HCT116 (cell line): ENCODE measurements at regions not wholly inside any gene's neighbourhood (a gene's known extent, or its start where the extent isn't known, plus 50 kb on each side); places are given as distances from the start of the nearest gene placed in this dataset.

ENCODE experiments used
- ATAC-seq: fragments of 200-7000 bp; cut with Tn5 transposase; 2 replicates; pipeline ENCODE4 v1.9.1; 2020; ENCODE audit warnings: mild to moderate bottlenecking, moderate library complexity
- BruUV-seq: library from RNA; stranded (reverse); fragments of 400-500 nt; replicated peaks from 2 replicates; lab custom pipeline; 2021; lab: Mats Ljungman, UMichigan
- CTCF ChIA-PET: fragments of 300-600 bp; sonication (Branson Sonifier 250); formaldehyde crosslinking; loops from one replicate; lab custom pipeline; 2021; ENCODE audit warnings: antibody characterized with exemption; lab: Charles Lee
- POLR2A ChIA-PET: fragments of 300-600, 350-600 bp; sonication (Branson Sonifier 250); formaldehyde crosslinking; loops from one replicate; lab custom pipeline; 2021; ENCODE audit warnings: antibody characterized with exemption; lab: Charles Lee
- RAD21 ChIA-PET, 2 experiments: fragments of 300-600 bp; sonication (Branson Sonifier 250); formaldehyde crosslinking; loops; one replicate each; lab custom pipeline; 2023; ENCODE audit warnings: low total read pairs in 2 of 2; ENCODE audit not compliant: uncharacterized antibody in 2 of 2, unreplicated experiment in 2 of 2, low non-redundant PET in 1 of 2; lab: Charles Lee
- DNase-seq: peaks from one replicate; pipeline ENCODE4 v3.0.0-alpha.2; 2010; ENCODE audit warnings: low read depth, low spot score
- H2AFZ ChIP-seq: fragments of 200-600 bp; shearing (Covaris generic), sonication (generic); 2 replicates; pipeline ENCODE4 v1.6.1; 2017; ENCODE audit warnings: low read depth, mixed run types, mixed read lengths, antibody characterized with exemption, low read length; ENCODE audit not compliant: poor library complexity, severe bottlenecking
- H3K27ac ChIP-seq: 2 replicates; pipeline ENCODE4 v1.5.1; 2012; ENCODE audit warnings: low read depth, low read length
- H3K27me3 ChIP-seq: fragments of 200-600 bp; sonication (generic); 2 replicates; pipeline ENCODE4 v1.6.1; 2016; ENCODE audit warnings: mixed run types, low read length, mixed read lengths; ENCODE audit not compliant: insufficient read depth
- H3K36me3 ChIP-seq, 2 experiments: fragments of 200-500 bp in 1 of 2; fragments of 200-600 bp in 1 of 2; sonication (Bioruptor generic) in 1 of 2; sonication (generic) in 1 of 2; 2 replicates each; pipeline versions ENCODE4 v1.5.1 to v1.6.1; 2014 to 2016; ENCODE audit warnings: low read length in 2 of 2, inconsistent platforms in 1 of 2, mixed read lengths in 1 of 2, mixed run types in 1 of 2; ENCODE audit not compliant: insufficient read depth in 2 of 2, control insufficient read depth in 1 of 2
- H3K4me1 ChIP-seq, 2 experiments: fragments of 200-600 bp in 1 of 2; sonication (generic) in 1 of 2; 2 replicates each; pipeline versions ENCODE4 v1.5.1 to v1.6.1; 2012 to 2017; ENCODE audit warnings: low read length in 2 of 2, inconsistent platforms in 1 of 2, mild to moderate bottlenecking in 1 of 2, mixed read lengths in 1 of 2, mixed run types in 1 of 2, moderate library complexity in 1 of 2; ENCODE audit not compliant: insufficient read depth in 2 of 2, control insufficient read depth in 1 of 2
- H3K4me2 ChIP-seq: fragments of 200-600 bp; sonication (generic); 2 replicates; pipeline ENCODE4 v1.6.1; 2017; ENCODE audit warnings: mixed run types, low read length, mixed read lengths
- H3K4me3 ChIP-seq, 2 experiments: fragments of 200-600 bp in 1 of 2; sonication (generic) in 1 of 2; replicated peaks in 1 of 2; 2 replicates each; pipeline ENCODE4 v1.5.1; 2011 to 2016; ENCODE audit warnings: low read length in 2 of 2, control low read depth in 1 of 2, low read depth in 1 of 2, mild to moderate bottlenecking in 1 of 2, mixed read lengths in 1 of 2, mixed run types in 1 of 2
- H3K79me2 ChIP-seq: fragments of 200-600 bp; sonication (generic); 2 replicates; pipeline ENCODE4 v1.6.1; 2017; ENCODE audit warnings: mild to moderate bottlenecking, mixed run types, low read length, moderate library complexity, mixed read lengths; ENCODE audit not compliant: insufficient read depth
- H3K9ac ChIP-seq: fragments of 200-600 bp; sonication (generic); 2 replicates; pipeline ENCODE4 v1.6.1; 2016; ENCODE audit warnings: low read length, mixed read lengths
- H3K9me2 ChIP-seq: fragments of 200-600 bp; sonication (generic), shearing (Covaris generic); 2 replicates; pipeline ENCODE4 v1.6.1; 2017; ENCODE audit warnings: mixed run types, mild to moderate bottlenecking, moderate library complexity; ENCODE audit not compliant: insufficient read depth
- H3K9me3 ChIP-seq, 2 experiments: fragments of 200-500 bp in 1 of 2; fragments of 200-600 bp in 1 of 2; sonication (Bioruptor generic) in 1 of 2; sonication (generic) in 1 of 2; 2 replicates each; pipeline ENCODE4 v1.6.1; 2014 to 2017; ENCODE audit warnings: low read length in 2 of 2, mixed read lengths in 2 of 2, inconsistent platforms in 1 of 2, low read depth in 1 of 2, mild to moderate bottlenecking in 1 of 2, mixed run types in 1 of 2, moderate library complexity in 1 of 2; ENCODE audit not compliant: control insufficient read depth in 1 of 2, insufficient read depth in 1 of 2
- H4K20me1 ChIP-seq: fragments of 200-600 bp; sonication (generic), shearing (Covaris generic); 2 replicates; pipeline ENCODE4 v1.6.1; 2017; ENCODE audit warnings: mixed run types, mild to moderate bottlenecking, moderate library complexity; ENCODE audit not compliant: insufficient read depth
- CBX3 ChIP-seq: IDR thresholded peaks from 2 replicates; pipeline ENCODE4 v1.6.1; 2012; ENCODE audit warnings: low read depth
- CEBPB ChIP-seq: IDR thresholded peaks from 2 replicates; pipeline ENCODE4 v1.6.1; 2012; ENCODE audit warnings: low read depth
- JUND ChIP-seq: IDR thresholded peaks from 2 replicates; pipeline ENCODE4 v1.6.1; 2012
- RAD21 ChIP-seq: IDR thresholded peaks from 2 replicates; pipeline ENCODE4 v1.6.1; 2012; ENCODE audit warnings: low read depth, mild to moderate bottlenecking
- SP1 ChIP-seq: IDR thresholded peaks from 2 replicates; pipeline ENCODE4 v1.6.1; 2012; ENCODE audit warnings: low read depth
- SRF ChIP-seq: IDR thresholded peaks from 2 replicates; pipeline ENCODE4 v1.6.1; 2012; ENCODE audit warnings: low read depth
- TCF7L2 ChIP-seq: IDR thresholded peaks from 2 replicates; pipeline ENCODE4 v1.7.0; 2011; ENCODE audit warnings: borderline replicate concordance, inconsistent platforms; ENCODE audit not compliant: insufficient read depth, insufficient read length; ENCODE audit errors: extremely low read depth
- YY1 ChIP-seq: IDR thresholded peaks from 2 replicates; pipeline ENCODE4 v1.6.1; 2011; ENCODE audit warnings: low read length, low read depth, moderate library complexity, mild to moderate bottlenecking; ENCODE audit not compliant: insufficient replicate concordance; ENCODE audit errors: extremely low read depth
- ZNF274 ChIP-seq: fragments of 200-500 bp; sonication (Bioruptor generic); IDR thresholded peaks from 2 replicates; pipeline ENCODE4 v1.6.1; 2014; ENCODE audit warnings: mild to moderate bottlenecking, low read depth, low read length, inconsistent platforms
- intact Hi-C: fragments of 100-400 bp; cut with micrococcal nuclease; formaldehyde crosslinking; loops from 2 replicates; pipeline ENCODE4 v1.10.0; 2022
- TF ChIP-seq, protein P1 (sequence below): IDR thresholded peaks from 2 replicates; pipeline ENCODE4 v1.6.1; 2011; ENCODE audit warnings: mild to moderate bottlenecking, low read length, moderate library complexity; ENCODE audit not compliant: insufficient replicate concordance; ENCODE audit errors: extremely low read depth
- TF ChIP-seq, protein P2 (sequence below): IDR thresholded peaks from 2 replicates; pipeline ENCODE4 v1.6.1; 2012
- TF ChIP-seq, protein P3 (sequence below): IDR thresholded peaks from 2 replicates; pipeline ENCODE4 v1.6.1; 2012; ENCODE audit warnings: low read depth

DNA sequence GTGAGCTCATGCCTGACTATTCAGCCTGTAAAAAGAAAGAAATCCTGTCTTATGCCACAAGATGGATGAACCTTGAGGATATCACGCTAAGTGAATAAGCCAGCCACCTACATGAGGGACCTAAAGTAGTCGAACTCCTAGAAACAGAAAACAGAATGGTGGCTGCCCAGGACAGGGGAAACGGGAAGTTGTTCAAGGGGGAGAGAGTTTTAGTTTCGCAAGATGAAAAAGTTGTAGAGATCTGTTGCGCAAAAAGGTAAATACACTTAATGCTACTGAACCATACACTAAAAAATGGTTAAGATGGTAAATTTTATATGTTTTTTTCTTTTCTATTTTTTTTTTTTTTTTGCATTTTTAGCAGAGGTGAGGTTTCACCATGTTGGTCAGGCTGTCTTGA, 74.1 kb upstream of the RALY start:
- no TSS peak for BruUV-seq
- POLR2A ChIA-PET: interaction anchor here (1.7 kb wide), 1 partner anchor 74 kb away, joined by 4 read pairs; the partner anchor contains the start of gene RALY
- Histone ChIP-seq H3K36me3 (no peaks in the 10 kb centered on the region), H3K27me3 (no peaks in the 10 kb centered on the region), H4K20me1 (no peaks in the 10 kb centered on the region), H3K9ac (no peak overlapping the region)
- TF ChIP-seq YY1 (no peak), SRF (no peak), CEBPB (no peak), ZNF274 (no peak), JUND (no peak), CBX3 (no peak), TCF7L2 (no peak), RAD21 (no peak), SP1 (no peak)
- TF ChIP-seq, protein P1, sequence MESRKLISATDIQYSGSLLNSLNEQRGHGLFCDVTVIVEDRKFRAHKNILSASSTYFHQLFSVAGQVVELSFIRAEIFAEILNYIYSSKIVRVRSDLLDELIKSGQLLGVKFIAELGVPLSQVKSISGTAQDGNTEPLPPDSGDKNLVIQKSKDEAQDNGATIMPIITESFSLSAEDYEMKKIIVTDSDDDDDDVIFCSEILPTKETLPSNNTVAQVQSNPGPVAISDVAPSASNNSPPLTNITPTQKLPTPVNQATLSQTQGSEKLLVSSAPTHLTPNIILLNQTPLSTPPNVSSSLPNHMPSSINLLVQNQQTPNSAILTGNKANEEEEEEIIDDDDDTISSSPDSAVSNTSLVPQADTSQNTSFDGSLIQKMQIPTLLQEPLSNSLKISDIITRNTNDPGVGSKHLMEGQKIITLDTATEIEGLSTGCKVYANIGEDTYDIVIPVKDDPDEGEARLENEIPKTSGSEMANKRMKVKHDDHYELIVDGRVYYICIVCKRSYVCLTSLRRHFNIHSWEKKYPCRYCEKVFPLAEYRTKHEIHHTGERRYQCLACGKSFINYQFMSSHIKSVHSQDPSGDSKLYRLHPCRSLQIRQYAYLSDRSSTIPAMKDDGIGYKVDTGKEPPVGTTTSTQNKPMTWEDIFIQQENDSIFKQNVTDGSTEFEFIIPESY: no peak
- TF ChIP-seq, protein P2, sequence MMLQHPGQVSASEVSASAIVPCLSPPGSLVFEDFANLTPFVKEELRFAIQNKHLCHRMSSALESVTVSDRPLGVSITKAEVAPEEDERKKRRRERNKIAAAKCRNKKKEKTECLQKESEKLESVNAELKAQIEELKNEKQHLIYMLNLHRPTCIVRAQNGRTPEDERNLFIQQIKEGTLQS: no peak
- TF ChIP-seq, protein P3, sequence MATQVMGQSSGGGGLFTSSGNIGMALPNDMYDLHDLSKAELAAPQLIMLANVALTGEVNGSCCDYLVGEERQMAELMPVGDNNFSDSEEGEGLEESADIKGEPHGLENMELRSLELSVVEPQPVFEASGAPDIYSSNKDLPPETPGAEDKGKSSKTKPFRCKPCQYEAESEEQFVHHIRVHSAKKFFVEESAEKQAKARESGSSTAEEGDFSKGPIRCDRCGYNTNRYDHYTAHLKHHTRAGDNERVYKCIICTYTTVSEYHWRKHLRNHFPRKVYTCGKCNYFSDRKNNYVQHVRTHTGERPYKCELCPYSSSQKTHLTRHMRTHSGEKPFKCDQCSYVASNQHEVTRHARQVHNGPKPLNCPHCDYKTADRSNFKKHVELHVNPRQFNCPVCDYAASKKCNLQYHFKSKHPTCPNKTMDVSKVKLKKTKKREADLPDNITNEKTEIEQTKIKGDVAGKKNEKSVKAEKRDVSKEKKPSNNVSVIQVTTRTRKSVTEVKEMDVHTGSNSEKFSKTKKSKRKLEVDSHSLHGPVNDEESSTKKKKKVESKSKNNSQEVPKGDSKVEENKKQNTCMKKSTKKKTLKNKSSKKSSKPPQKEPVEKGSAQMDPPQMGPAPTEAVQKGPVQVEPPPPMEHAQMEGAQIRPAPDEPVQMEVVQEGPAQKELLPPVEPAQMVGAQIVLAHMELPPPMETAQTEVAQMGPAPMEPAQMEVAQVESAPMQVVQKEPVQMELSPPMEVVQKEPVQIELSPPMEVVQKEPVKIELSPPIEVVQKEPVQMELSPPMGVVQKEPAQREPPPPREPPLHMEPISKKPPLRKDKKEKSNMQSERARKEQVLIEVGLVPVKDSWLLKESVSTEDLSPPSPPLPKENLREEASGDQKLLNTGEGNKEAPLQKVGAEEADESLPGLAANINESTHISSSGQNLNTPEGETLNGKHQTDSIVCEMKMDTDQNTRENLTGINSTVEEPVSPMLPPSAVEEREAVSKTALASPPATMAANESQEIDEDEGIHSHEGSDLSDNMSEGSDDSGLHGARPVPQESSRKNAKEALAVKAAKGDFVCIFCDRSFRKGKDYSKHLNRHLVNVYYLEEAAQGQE: no peak
- TF ChIP-seq, all 23 proteins: peak for 0
- ChIA-PET CTCF (interaction anchor here (0.6 to 0.8 kb wide), 2 partner anchors 14 to 22 kb away, joined by 3 read pairs; no protein-coding TSS in a partner anchor), RAD21 (no interaction called here)
- no peak for DNase-seq
- no peaks in the 10 kb centered on the region for H3K9me3 ChIP-seq
- H3K27ac ChIP-seq: no peak overlapping the region
- peaks cover 8 to 10% of the 10 kb centered on the region in 2 experiments for H3K4me1 ChIP-seq
- H3K4me3 ChIP-seq: no peak overlapping the region
- no peaks in the 10 kb centered on the region for H3K9me2 ChIP-seq
- intact Hi-C loops: no loop called here
- no peaks in the 10 kb centered on the region for H3K79me2 ChIP-seq
- ATAC-seq: no peak
- H2AFZ ChIP-seq: no peak overlapping the region
- no peak overlapping the region for H3K4me2 ChIP-seq
